Fibroblast of skin of right biceps (primary cell): ENCODE measurements at regions not wholly inside any gene's neighbourhood (a gene's known extent, or its start where the extent isn't known, plus 50 kb on each side); places are given as distances from the start of the nearest gene placed in this dataset.

ENCODE experiments used
- DNase-seq: peaks from one replicate; pipeline ENCODE4 v3.0.0-alpha.2; 2013

GRCh38 chr7:46710927-46711326 lies 789.9 kb upstream of the IGFBP3 start:
- DNase-seq, result peak; percentile 33

GRCh38 chr7:46707973-46708372 lies 786.9 kb upstream of the IGFBP3 start:
- DNase-seq, result peak; percentile 38

- peak; percentile 63 for DNase-seq
Measured at GRCh38 chr7:46705386-46706255, 784.5 kb upstream of the IGFBP3 start.

- no peak for DNase-seq
Measured at GRCh38 chr7:46696741-46697140, 775.7 kb upstream of the IGFBP3 start.

GRCh38 chr7:46695051-46695708 lies 774.1 kb upstream of the IGFBP3 start:
- DNase-seq, result peak; percentile 10

GRCh38 chr7:46694058-46694457 lies 773.0 kb upstream of the IGFBP3 start:
- DNase-seq, result no peak

- no peak for DNase-seq
Measured at GRCh38 chr7:46687203-46687602, 766.1 kb upstream of the IGFBP3 start.

GRCh38 chr7:46685051-46685450 lies 764.0 kb upstream of the IGFBP3 start:
- no peak for DNase-seq

- DNase-seq, result peak; percentile 51
Measured at GRCh38 chr7:46682836-46683624, 762.0 kb upstream of the IGFBP3 start.

- no peak for DNase-seq
Measured at GRCh38 chr7:46681865-46682503, 760.9 kb upstream of the IGFBP3 start.

GRCh38 chr7:46680147-46680546 lies 759.1 kb upstream of the IGFBP3 start:
- no peak for DNase-seq

GRCh38 chr7:46679671-46680070 lies 758.6 kb upstream of the IGFBP3 start:
- no peak for DNase-seq

GRCh38 chr7:46678421-46678820 lies 757.3 kb upstream of the IGFBP3 start:
- DNase-seq, result no peak

- no peak for DNase-seq
Measured at GRCh38 chr7:46675456-46675855, 754.4 kb upstream of the IGFBP3 start.

GRCh38 chr7:46672861-46673260 lies 751.8 kb upstream of the IGFBP3 start:
- DNase-seq, result no peak

- DNase-seq, result no peak
Measured at GRCh38 chr7:46671108-46671769, 750.2 kb upstream of the IGFBP3 start.

GRCh38 chr7:46669028-46669427 lies 748.0 kb upstream of the IGFBP3 start:
- no peak for DNase-seq

GRCh38 chr7:46664453-46664852 lies 743.4 kb upstream of the IGFBP3 start:
- DNase-seq, result no peak

GRCh38 chr7:46663025-46663424 lies 742.0 kb upstream of the IGFBP3 start:
- no peak for DNase-seq

GRCh38 chr7:46661431-46661830 lies 740.4 kb upstream of the IGFBP3 start:
- DNase-seq, result no peak

- peak; percentile 76 for DNase-seq
Measured at GRCh38 chr7:46660402-46660980, 739.4 kb upstream of the IGFBP3 start.

GRCh38 chr7:46658281-46658680 lies 737.2 kb upstream of the IGFBP3 start:
- no peak for DNase-seq
